AML-193 (cell line): ENCODE measurements at regions not wholly inside any gene's neighbourhood (a gene's known extent, or its start where the extent isn't known, plus 50 kb on each side); places are given as distances from the start of the nearest gene placed in this dataset.
"Not testable (repeated sequence)": the region's sequence is repeated elsewhere in the genome, so short reads cannot be mapped to it uniquely, and the experiment has no call there.

Experiments used
- DNase-seq, 2 experiments: peaks; one replicate each; lab custom pipeline; 2025; lab: John Stamatoyannopoulos, UW

DNA sequence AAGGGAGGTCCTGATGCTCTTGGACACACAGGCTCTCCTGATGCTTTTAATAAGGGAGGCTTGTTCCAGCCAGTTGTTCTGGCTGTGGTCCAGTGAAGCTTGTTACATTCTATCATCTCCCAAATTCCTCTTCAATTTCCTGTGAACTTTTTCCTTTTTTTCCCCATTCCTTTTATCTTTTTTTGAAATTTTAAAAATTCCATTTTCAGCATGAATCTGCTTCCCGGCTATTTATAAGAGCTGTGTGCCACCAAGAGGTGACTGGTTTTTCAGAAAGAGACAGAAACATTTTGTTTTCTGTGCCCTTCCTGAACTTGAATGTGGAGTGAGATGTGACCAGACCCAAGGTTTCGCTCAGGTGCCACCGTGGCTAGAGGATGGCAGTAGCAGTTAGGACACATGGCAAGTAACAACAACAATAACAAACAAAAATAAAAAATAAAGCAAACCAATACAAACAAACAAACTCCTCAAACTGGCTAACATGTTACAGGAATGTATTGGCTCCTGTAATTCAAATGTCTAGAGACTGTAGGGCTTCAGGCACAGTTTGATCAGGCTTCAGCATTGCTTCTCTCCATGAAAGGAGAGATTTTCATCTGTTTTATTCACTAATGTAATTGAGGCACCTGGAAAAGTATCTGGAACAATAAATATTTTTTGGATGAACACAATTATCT, 121.1 kb downstream of the BOD1 start:
- no peak for DNase-seq

GRCh38 chr5:173494446-173494845, 122.0 kb downstream of the BOD1 start:
- no peak for DNase-seq

DNA sequence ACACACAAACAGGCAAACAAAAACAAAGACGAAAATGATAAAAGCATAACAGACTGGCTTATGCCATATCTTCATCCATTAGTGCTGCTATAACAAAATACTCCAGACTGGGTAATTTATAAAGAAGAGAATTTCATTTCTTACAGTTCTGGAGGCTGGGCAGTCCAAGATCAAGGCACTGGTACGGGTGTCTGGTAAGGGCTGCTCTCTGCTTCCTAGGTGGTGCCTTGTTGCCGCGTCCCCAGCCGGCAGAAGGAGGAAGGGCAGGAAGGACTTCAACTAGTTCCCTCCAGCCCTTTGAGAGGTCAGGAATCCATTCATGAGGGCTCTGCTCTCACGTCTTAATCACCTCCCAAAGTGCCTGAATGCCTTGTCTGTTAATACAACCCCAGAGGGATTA, 122.6 kb downstream of the BOD1 start:
- no peak for DNase-seq

DNA sequence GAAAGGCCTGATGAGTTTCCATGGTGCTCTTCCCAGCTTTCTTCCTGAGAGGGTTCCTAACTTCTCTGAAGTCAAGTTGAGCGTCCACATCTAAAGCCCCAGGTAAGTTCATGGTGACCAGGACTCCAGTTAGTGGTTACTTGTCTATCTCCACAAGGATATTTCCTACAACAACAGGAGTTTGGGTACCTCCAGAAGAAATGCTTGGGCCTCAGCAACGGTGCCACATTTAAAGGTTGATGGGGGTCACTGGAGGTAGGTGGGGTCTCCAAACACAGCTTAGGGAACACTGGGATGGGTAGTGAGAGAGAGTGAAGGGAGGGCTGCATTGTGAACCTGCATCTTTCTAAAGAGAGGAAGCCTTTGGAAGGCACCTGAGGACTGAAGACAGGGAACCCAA, 123.4 kb downstream of the BOD1 start:
- DNase-seq: no peak

DNA sequence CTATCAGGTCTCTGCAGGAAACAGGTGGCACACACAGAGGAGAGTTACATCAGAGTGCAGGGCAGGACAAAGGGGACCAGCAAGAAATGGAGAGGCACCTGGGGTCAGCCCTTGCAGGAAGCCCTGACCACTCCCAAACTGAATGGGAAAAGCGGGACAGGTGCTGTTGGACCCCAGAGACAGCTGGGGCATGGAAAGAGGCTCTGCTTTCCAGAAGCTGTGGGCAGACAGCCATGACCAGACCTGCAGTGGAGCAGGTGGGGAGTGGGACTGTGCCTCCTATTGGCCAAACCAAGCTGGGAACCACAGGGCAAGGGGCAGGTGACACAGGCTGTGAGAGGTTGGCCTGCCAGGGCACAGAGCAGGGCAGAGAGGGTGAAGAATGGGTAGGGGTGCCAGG, 125.8 kb downstream of the BOD1 start:
- DNase-seq: no peak

DNA sequence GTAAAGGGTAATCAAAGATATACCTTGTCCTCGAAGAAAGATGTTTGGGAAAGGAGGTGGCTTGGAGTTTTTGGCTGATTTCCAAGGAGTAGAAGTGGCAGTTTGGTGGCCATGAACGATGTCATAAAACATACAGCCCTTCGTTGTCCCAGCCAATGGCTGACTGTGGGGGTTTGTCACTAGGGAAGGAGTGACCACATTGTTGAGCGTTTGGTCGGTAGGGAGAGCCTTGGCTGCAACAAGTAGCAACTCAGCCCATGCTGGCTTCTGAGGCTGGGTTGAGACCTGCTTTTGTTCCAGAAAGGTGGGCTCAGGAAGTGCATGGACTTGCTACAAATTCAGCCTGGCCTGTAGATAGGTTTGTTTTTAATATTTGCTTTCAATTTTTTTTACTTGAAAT, 128.3 kb downstream of the BOD1 start:
- no peak for DNase-seq

DNA sequence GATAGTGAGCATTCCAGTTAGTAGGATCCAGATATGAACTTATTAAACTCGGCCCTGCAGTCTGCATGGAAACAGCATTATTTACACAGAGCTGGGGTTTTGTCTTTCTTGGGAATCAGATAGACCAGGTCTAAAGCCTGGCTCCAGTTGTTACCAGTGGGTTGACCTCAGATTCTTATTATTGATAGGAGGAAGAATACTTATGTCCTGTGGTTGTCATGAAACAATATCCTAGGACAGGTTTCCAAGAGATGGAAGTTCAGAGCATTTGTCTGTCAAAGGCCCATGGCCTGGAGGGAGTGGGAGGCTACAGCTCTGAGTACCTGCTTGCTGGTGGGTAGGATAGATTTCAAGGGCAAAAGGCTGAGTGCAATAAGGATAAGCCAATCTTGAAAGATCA, 129.2 kb downstream of the BOD1 start:
- no peak for DNase-seq

DNA sequence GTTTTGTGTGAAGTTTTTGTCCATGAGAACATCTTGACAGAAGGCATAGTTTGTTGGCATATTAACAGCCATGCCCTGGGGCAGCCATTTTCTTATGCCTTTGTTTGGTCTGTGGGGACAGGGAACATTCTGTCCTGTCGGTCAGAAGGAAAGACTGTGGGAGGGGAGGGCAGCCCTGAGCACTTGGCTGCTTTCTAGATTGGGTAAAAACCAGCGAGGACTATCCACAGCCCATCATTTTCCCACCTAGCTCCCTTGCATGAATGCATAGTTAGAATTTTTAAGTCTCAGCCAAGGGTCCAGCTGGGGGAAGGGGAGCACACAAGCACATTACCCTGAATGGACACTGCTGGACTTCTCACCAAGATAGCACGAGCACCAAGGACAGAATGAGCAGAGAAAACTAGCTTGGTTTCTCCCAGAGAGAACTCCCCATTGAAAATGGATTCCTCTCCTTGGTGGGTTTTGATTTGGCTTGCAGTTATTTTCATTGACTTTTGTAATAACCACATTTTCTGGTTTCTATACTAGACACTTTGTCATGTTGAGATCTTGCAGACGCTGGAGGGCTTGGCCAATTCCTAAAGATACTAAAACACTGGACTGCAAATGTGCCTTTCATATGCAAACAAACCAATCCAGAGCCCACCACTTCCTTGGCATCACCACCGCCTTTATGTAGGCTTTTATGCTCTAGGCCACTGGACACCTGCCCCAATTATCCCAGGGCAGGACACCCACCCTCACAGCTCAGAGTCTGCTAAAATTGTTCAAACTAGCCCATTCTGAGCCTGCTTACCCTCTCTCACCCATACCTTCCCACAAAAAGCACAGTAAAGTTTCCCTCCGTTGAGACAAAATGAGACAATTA, 129.9 kb downstream of the BOD1 start:
- DNase-seq: no peak

DNA sequence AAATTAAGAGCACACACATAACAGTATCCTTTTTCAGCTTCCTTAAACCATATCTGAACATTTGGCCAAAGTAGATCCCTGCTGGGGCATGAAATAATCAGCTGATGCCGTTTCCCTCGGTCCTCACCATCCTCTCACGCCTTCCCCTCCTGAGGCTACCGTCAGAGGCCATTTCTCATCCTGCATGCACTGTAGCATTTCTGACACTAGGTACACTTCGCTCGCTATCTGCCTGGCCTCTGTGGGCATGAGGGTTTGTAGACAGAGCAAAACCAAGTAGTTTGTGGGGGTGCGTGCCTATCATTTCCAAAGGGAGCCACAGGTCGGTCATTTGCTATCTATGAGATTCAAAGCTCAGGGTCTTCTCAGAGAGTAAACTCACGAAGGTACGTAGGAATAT, 131.9 kb downstream of the BOD1 start:
- DNase-seq: no peak

DNA sequence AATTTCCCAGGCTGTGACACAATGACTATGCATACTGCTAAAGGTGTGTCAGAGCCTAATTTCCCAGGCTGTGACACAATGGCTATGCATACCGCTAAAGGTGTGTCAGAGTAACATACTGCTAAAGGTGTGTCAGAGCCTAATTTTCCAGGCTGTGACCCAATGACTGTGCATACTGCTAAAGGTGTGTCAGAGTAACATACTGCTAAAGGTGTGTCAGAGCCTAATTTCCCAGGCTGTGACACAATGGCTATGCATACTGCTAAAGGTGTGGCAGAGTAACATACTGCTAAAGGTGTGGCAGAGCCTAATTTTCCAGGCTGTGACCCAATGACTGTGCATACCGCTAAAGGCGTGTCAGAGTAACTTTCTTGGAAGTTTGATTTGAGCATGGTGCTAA, 132.9 kb downstream of the BOD1 start:
- DNase-seq: not testable (repeated sequence)

- no peak for DNase-seq
Observed at GRCh38 chr5:173483160-173483559, 133.3 kb downstream of the BOD1 start.

DNA sequence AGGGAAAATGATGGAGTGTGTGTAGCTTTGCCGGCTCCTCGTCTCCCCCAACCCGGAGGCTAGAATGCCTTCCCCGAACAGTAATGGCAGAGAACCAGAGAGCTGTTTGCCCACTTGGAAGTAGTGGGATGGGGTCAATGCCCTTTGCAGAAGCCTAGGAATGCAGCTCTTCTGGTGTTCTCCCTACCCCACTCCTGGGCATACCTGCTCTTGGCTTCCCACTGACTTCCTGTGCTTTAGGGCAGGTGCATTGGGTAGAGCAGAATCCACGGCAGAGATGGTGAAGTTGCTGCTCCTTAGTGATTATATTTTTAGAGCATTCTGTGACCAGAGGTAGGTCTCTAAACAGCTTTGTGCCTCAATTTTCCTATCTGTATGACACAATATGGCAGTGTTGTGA, 134.6 kb downstream of the BOD1 start:
- no peak for DNase-seq

DNA sequence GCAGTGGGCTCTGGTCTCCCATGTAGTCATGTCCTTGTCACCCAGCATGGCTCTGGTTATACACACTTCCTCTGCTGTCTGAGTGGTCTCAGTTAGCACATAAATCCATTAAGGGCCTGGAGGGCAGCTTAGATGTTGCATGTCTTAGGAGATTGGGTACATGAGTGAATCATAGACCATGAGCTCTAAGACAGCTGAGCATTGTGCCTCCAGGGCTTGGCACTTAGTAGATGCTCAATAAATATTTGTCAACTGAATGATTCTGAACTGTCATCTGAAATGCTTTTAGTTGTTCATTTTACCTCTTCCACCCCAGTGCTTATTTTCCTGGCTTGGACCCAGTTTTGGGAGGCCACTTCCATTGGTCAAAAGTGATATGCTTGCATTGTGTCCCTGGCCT, 135.6 kb downstream of the BOD1 start:
- no peak for DNase-seq

DNA sequence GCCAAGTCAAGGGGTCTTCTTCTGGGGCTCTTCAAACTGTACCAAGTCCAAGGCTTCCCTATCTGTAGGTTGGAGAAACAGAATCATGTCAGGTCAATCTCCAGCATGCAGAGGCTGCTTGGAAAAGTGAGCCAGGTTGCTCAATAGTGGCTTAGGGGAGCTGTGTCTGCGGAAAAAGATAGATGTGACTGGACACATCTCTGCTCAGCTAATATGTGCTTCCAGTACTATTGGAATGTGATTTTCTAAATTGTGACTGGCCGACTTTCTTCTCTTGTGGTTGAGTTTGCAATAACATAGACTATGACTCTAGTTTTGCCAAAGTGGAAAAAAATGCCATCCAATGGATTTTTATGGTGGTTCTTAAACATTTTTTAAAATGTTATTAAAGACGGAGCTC, 136.7 kb downstream of the BOD1 start:
- no peak for DNase-seq

DNA sequence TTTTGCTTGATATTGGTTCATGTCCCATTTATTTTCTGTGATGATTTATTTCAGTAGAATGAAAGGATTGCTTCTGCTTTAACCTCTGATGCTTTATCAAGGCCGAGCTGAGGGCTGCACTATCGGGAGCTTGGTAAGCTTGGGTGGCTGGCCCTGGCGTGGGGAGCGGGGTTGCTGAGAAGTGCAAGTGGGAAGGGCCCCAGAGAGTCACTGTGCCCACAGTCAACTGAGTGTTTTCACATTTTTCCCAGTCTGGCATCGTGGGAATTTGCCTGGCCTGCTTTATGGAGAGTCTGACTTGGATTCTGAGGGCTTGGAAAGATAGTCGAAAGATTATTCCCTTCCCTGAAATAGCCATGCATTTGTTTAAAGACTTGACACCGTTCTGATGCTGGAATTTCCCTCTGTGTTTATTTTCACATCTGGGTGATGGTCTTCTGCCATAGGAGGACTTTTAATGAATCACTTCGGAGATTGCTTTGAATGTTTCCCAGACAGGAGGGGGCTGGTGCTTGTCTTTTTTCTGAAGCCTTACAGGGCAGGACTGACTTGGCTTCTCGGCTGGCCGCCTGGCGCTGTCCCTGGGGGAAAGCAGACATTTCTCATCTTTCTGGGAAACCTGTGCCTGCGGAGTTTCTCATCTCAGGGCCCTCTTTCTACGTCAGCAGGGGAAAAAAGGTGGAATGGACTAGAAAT, 139.0 kb downstream of the BOD1 start:
- no peak for DNase-seq

GRCh38 chr5:173475780-173476179, 140.7 kb downstream of the BOD1 start:
- no peak for DNase-seq

- DNase-seq: no peak
Observed at GRCh38 chr5:173474881-173475287, 141.6 kb downstream of the BOD1 start.

DNA sequence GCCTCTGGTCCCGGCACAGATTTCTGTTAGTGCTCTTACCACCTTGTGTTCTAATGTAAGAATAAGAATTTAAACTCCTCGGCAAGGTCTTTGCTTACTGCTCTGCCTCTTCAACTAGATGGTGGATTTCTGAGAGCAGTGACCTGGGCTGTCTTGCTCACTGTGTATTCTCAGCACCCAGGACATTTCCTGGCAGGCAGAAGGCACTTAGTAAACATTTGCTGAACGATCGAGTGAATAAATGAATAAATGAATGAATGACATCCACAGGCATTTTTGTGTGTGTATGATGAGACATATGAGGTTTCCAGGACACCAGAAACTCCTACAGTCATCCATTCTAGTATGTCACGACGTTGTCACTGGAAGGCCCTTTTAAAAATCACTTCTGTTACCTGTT, 143.2 kb downstream of the BOD1 start:
- DNase-seq: no peak

- DNase-seq: no peak
Observed at GRCh38 chr5:173472784-173473278, 143.6 kb downstream of the BOD1 start.

GRCh38 chr5:173472164-173472563, 143.9 kb upstream of the STC2 start:
- no peak for DNase-seq

GRCh38 chr5:173468821-173469251, 140.6 kb upstream of the STC2 start:
- DNase-seq: no peak

DNA sequence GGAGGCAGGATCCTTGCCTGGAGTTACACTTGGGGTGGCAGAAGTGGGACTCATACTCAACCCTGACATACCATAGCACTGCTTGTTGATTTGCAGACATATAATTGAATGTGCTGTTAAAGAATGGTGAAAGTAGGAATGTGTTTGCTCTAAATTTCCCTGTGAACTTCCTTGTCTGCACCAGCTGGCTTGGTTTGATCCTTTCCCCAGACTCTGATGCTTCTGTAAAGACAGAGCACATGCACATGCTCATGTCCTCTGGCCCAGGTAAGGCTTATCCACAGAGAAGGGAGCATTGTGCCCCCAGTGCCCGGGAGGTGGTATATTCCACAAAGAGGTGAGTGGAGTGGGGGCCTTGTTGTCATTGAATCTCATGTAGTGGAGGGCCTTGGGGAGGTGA, 138.0 kb upstream of the STC2 start:
- no peak for DNase-seq

GRCh38 chr5:173464813-173465212, 136.6 kb upstream of the STC2 start:
- DNase-seq: no peak
